ENCODE measurements at regions not wholly inside any gene's neighbourhood (a gene's known extent, or its start where the extent isn't known, plus 50 kb on each side); places are given as distances from the start of the nearest gene placed in this dataset.

GRCh38 chr13:109584844-109585361 is 201.5 kb downstream of the IRS2 start:
- no peaks in the 10 kb centered on the region for H3K36me3 ChIP-seq (ENCODE audit: control insufficient read depth, insufficient read depth, low read length)
- H3K27ac ChIP-seq (ENCODE audit: insufficient read depth, low read depth, low read length, poor library complexity, severe bottlenecking) = no peak overlapping the region
- H3K4me3 ChIP-seq (ENCODE audit: insufficient read depth, low read depth, low read length) = no peak overlapping the region
- whole genome bisulfite sequencing, 2 experiments = 75 to 77% methylated on average over 5 of the region's 5 CpGs
- no peaks in the 10 kb centered on the region for H3K4me1 ChIP-seq (ENCODE audit: control insufficient read depth, insufficient read depth, low read length)
- no peaks in the 10 kb centered on the region for H3K27me3 ChIP-seq (ENCODE audit: control insufficient read depth, insufficient read depth, low read length, poor library complexity, severe bottlenecking)
- H3K9me3 ChIP-seq (ENCODE audit: control insufficient read depth, low read length) = no peaks in the 10 kb centered on the region

- Histone ChIP-seq H3K4me1 (ENCODE audit: control insufficient read depth, insufficient read depth, low read length) (no peaks in the 10 kb centered on the region), H3K27ac (ENCODE audit: insufficient read depth, low read depth, low read length, poor library complexity, severe bottlenecking) (no peak overlapping the region), H3K36me3 (ENCODE audit: control insufficient read depth, insufficient read depth, low read length) (no peaks in the 10 kb centered on the region), H3K4me3 (ENCODE audit: insufficient read depth, low read depth, low read length) (no peak overlapping the region), H3K27me3 (ENCODE audit: control insufficient read depth, insufficient read depth, low read length, poor library complexity, severe bottlenecking) (no peaks in the 10 kb centered on the region), H3K9me3 (ENCODE audit: control insufficient read depth, low read length) (no peaks in the 10 kb centered on the region)
- 94 to 98% methylated on average over 2 of the region's 2 CpGs for WGBS, 2 experiments
Measured at GRCh38 chr13:109577191-109577700, 209.1 kb downstream of the IRS2 start.

DNA sequence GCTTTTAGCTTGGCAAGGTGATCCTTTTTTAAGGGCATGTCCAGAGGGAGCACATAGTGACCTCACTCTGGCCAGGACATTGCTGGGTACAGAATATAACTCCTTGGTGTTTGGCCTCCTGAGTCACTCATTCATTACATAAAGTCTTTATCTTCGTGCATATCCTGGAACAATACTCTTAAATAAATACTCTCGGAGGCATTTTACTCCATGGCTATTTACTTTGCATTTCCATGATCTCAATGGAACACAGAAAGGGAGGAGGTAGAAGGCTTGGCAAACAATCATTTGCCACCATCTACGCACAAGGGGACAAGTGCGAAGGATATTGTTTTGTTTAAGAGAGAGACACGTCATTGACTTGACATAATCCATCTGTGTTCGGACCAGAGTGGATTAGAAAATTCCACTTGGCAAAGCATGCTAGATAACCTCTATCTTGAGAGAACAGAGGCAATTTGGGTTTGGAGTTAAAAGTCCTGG is 210.0 kb downstream of the IRS2 start:
- Histone ChIP-seq H3K36me3 (ENCODE audit: control insufficient read depth, insufficient read depth, low read length) (no peaks in the 10 kb centered on the region), H3K4me1 (ENCODE audit: control insufficient read depth, insufficient read depth, low read length) (no peaks in the 10 kb centered on the region), H3K9me3 (ENCODE audit: control insufficient read depth, low read length) (no peaks in the 10 kb centered on the region), H3K4me3 (ENCODE audit: insufficient read depth, low read depth, low read length) (no peak overlapping the region), H3K27me3 (ENCODE audit: control insufficient read depth, insufficient read depth, low read length, poor library complexity, severe bottlenecking) (no peaks in the 10 kb centered on the region), H3K27ac (ENCODE audit: insufficient read depth, low read depth, low read length, poor library complexity, severe bottlenecking) (no peak overlapping the region)
- 92 to 93% methylated on average over 6 of the region's 6 CpGs for WGBS, 2 experiments

DNA sequence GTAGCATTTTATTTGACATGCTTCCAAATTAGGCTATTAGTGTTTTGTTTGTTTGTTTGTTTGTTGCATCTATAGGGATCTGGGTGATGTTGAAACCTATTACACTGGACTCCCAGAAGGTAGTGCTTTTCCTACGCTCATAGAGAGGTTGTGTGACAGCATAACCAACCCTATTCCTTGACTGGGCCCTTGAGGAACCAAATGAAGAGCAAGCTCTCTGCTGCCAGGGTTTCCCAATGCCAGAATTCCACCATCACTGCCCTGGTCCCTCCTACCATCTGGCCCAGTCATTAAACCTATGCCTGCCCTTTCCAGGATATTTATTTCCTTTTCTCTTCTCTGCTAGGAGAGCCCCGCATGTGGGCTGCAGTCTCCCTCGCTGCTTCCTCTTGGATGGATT is 210.6 kb downstream of the IRS2 start:
- no peak overlapping the region for H3K27ac ChIP-seq (ENCODE audit: insufficient read depth, low read depth, low read length, poor library complexity, severe bottlenecking)
- WGBS, 2 experiments = 91 to 94% methylated on average over 3 of the region's 3 CpGs
- H3K4me1 ChIP-seq (ENCODE audit: control insufficient read depth, insufficient read depth, low read length) = no peaks in the 10 kb centered on the region
- no peaks in the 10 kb centered on the region for H3K9me3 ChIP-seq (ENCODE audit: control insufficient read depth, low read length)
- H3K4me3 ChIP-seq (ENCODE audit: insufficient read depth, low read depth, low read length) = no peak overlapping the region
- no peaks in the 10 kb centered on the region for H3K27me3 ChIP-seq (ENCODE audit: control insufficient read depth, insufficient read depth, low read length, poor library complexity, severe bottlenecking)
- H3K36me3 ChIP-seq (ENCODE audit: control insufficient read depth, insufficient read depth, low read length) = no peaks in the 10 kb centered on the region

GRCh38 chr13:109572389-109572788 is 214.0 kb downstream of the IRS2 start:
- Histone ChIP-seq H3K27me3 (ENCODE audit: control insufficient read depth, insufficient read depth, low read length, poor library complexity, severe bottlenecking) (no peaks in the 10 kb centered on the region), H3K9me3 (ENCODE audit: control insufficient read depth, low read length) (no peaks in the 10 kb centered on the region), H3K27ac (ENCODE audit: insufficient read depth, low read depth, low read length, poor library complexity, severe bottlenecking) (no peak overlapping the region), H3K4me3 (ENCODE audit: insufficient read depth, low read depth, low read length) (no peak overlapping the region), H3K36me3 (ENCODE audit: control insufficient read depth, insufficient read depth, low read length) (no peaks in the 10 kb centered on the region), H3K4me1 (ENCODE audit: control insufficient read depth, insufficient read depth, low read length) (no peaks in the 10 kb centered on the region)
- WGBS, 2 experiments = 92 to 94% methylated on average over 6 of the region's 6 CpGs

DNA sequence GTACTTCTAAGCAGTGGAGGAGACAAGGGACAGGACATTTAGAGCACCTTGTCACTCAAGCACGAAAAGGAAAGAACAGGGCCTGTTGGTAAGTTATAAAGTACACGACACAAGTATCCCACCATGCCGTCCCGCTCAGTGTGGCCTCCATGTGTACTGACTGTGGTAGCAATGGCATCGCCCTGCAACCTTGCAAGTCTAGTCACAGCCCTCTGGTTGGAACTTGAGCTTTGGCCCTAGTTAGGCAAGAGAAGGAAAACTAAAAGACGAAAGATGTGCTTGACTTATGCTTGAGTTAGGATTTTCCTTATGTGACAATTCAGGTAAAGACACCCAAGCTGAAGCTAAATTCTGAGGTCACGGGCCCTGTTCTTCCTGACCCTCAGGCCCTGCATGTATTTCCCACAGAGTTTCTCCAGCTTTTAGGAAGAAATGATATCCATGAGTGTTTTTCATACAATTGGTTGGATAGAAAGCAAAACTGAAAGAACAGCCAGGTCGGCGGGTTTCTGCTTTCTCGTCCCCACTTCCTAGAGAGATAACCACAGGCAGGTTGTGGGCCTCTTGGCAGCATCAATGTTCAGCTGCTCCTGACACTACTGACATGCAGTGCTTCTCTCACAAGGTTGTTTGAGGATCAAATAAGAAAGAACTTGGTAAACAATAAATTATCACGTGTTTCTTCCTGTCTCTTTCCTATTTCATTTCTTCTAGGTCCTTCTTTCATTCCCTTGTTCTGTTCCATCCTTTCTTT is 216.2 kb downstream of the IRS2 start:
- H3K9me3 ChIP-seq (ENCODE audit: control insufficient read depth, low read length) = no peaks in the 10 kb centered on the region

GRCh38 chr13:109568339-109568818 is 218.0 kb downstream of the IRS2 start:
- no peaks in the 10 kb centered on the region for H3K4me1 ChIP-seq (ENCODE audit: control insufficient read depth, insufficient read depth, low read length)
- no peak overlapping the region for H3K4me3 ChIP-seq (ENCODE audit: insufficient read depth, low read depth, low read length)
- no peaks in the 10 kb centered on the region for H3K9me3 ChIP-seq (ENCODE audit: control insufficient read depth, low read length)
- WGBS, 2 experiments = 89 to 94% methylated on average over 4 of the region's 4 CpGs
- no peak overlapping the region for H3K27ac ChIP-seq (ENCODE audit: insufficient read depth, low read depth, low read length, poor library complexity, severe bottlenecking)
- H3K27me3 ChIP-seq (ENCODE audit: control insufficient read depth, insufficient read depth, low read length, poor library complexity, severe bottlenecking) = no peaks in the 10 kb centered on the region
- H3K36me3 ChIP-seq (ENCODE audit: control insufficient read depth, insufficient read depth, low read length) = no peaks in the 10 kb centered on the region

More for the DNA sequence above, 216.2 kb downstream of the IRS2 start:
- 95 to 98% methylated on average over 11 of the region's 11 CpGs for WGBS, 2 experiments
- H3K27me3 ChIP-seq (ENCODE audit: control insufficient read depth, insufficient read depth, low read length, poor library complexity, severe bottlenecking) = no peaks in the 10 kb centered on the region
- no peaks in the 10 kb centered on the region for H3K36me3 ChIP-seq (ENCODE audit: control insufficient read depth, insufficient read depth, low read length)
- no peak overlapping the region for H3K4me3 ChIP-seq (ENCODE audit: insufficient read depth, low read depth, low read length)
- H3K4me1 ChIP-seq (ENCODE audit: control insufficient read depth, insufficient read depth, low read length) = no peaks in the 10 kb centered on the region
- H3K27ac ChIP-seq (ENCODE audit: insufficient read depth, low read depth, low read length, poor library complexity, severe bottlenecking) = no peak overlapping the region

GRCh38 chr13:109567315-109567714 is 219.1 kb downstream of the IRS2 start:
- Histone ChIP-seq H3K4me1 (ENCODE audit: control insufficient read depth, insufficient read depth, low read length) (no peaks in the 10 kb centered on the region), H3K4me3 (ENCODE audit: insufficient read depth, low read depth, low read length) (no peak overlapping the region), H3K9me3 (ENCODE audit: control insufficient read depth, low read length) (no peaks in the 10 kb centered on the region), H3K27me3 (ENCODE audit: control insufficient read depth, insufficient read depth, low read length, poor library complexity, severe bottlenecking) (no peaks in the 10 kb centered on the region), H3K27ac (ENCODE audit: insufficient read depth, low read depth, low read length, poor library complexity, severe bottlenecking) (no peak overlapping the region), H3K36me3 (ENCODE audit: control insufficient read depth, insufficient read depth, low read length) (no peaks in the 10 kb centered on the region)
- 84 to 100% methylated on average over 2 of the region's 2 CpGs for WGBS, 2 experiments

DNA sequence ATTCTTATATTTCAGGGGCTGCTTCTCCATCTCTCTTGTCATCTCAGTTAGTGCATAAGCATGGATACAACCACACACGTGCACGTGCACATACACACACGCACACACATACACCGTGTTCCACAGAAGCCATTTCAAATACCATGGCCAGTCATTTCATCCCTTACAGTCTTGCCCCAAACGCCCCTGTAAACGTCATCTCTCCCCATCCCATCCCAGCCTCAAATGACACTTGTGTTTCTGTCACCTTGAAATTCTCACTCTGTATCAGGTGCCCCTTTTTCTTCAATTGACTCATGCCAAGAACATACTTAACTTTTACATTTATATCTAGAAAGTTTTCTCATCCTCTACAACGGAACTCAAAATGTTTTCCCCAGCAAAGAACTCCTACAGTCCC is 220.5 kb downstream of the IRS2 start:
- no peaks in the 10 kb centered on the region for H3K4me1 ChIP-seq (ENCODE audit: control insufficient read depth, insufficient read depth, low read length)
- WGBS, 2 experiments = 92 to 96% methylated on average over 7 of the region's 7 CpGs

GRCh38 chr13:109548374-109548773 is 238.0 kb downstream of the IRS2 start:
- Histone ChIP-seq H3K27ac (ENCODE audit: insufficient read depth, low read depth, low read length, poor library complexity, severe bottlenecking) (no peak overlapping the region), H3K36me3 (ENCODE audit: control insufficient read depth, insufficient read depth, low read length) (no peaks in the 10 kb centered on the region), H3K4me3 (ENCODE audit: insufficient read depth, low read depth, low read length) (no peak overlapping the region), H3K27me3 (ENCODE audit: control insufficient read depth, insufficient read depth, low read length, poor library complexity, severe bottlenecking) (no peaks in the 10 kb centered on the region), H3K9me3 (ENCODE audit: control insufficient read depth, low read length) (no peaks in the 10 kb centered on the region), H3K4me1 (ENCODE audit: control insufficient read depth, insufficient read depth, low read length) (peaks cover 6% of the 10 kb centered on the region)
- 97% methylated on average over 3 of the region's 3 CpGs for WGBS, 2 experiments

More for the DNA sequence above, 220.5 kb downstream of the IRS2 start:
- Histone ChIP-seq H3K27me3 (ENCODE audit: control insufficient read depth, insufficient read depth, low read length, poor library complexity, severe bottlenecking) (no peaks in the 10 kb centered on the region), H3K4me3 (ENCODE audit: insufficient read depth, low read depth, low read length) (no peak overlapping the region), H3K36me3 (ENCODE audit: control insufficient read depth, insufficient read depth, low read length) (no peaks in the 10 kb centered on the region), H3K9me3 (ENCODE audit: control insufficient read depth, low read length) (no peaks in the 10 kb centered on the region), H3K27ac (ENCODE audit: insufficient read depth, low read depth, low read length, poor library complexity, severe bottlenecking) (no peak overlapping the region)

All from ectodermal cell (in vitro differentiated cells).